HG03442 (cell line): ENCODE measurements at regions not wholly inside any gene's neighbourhood (a gene's known extent, or its start where the extent isn't known, plus 50 kb on each side); places are given as distances from the start of the nearest gene placed in this dataset.

ENCODE experiments used
- ATAC-seq: cut with Tn5 transposase; IDR thresholded peaks from one replicate; pipeline ENCODE4 v1.9.1; 2021; ENCODE audit warnings: mild to moderate bottlenecking, moderate library complexity; ENCODE audit not compliant: unreplicated experiment

DNA sequence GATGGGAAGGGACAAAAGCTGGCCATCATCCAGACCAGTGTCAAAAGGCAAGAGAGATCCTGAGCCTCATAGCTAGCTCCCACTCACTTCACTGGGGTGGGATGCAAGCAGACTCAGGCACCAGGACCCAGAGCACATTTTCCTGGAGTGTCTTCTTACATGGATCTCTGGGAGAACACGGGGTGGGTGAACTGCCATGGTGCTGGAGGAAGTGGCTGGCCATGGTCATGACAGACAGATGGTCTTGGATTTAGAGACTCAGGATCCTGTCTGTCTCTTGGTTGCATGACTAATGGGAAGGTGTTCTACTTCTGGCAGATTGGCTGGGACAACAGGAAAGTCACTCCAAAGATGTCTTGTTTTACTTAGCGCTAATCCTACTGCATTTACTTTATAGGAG, 311.5 kb downstream of the ATP23 start:
- no peak for ATAC-seq

DNA sequence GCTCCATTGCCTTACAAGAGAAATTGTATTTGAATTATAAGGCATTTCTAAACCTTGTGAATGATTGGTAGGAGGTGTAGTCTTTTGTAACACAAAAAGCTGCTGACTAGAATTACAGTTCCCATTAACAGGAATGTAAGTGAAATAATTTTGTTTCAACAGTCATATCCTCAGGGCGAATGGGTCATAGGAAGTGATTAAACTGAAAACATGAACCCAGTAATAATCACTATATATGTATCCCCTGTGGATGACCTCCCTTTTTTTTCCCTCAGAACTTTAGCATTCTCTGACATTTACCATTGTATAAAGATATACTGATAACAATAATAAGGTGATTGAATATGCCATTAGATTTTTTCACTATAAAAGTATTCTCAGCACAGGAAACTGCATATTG, 312.3 kb downstream of the ATP23 start:
- no peak for ATAC-seq

DNA sequence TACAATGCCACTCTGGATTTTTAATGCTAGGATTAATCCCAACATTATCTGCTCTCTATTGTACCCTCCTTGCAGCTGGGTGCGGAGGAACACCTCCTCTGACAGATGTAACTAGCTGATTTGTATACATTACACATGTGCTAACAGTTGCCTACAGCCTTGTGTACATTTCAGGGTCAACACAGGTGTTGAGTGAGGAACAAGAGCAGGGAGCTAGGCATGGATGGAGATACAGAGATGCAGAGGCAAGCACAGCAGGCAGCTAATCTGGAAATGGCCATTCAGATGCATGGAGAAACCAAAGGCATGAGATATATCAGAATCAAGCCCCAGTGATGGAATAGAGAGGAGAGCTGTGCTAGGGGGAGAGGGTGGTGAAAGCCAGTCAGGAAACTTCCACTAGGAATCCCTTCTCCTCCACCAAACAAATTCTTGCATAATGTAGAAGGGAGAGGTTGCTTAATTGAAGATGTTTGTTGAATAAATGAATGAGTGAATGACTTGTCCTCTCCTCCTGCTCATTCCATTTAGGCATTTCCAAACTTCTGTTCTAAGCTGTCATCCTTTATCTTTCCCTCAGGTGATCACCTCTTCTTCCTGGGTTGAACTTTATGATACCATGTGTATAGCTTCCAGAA, 313.2 kb downstream of the ATP23 start:
- ATAC-seq, result no peak

DNA sequence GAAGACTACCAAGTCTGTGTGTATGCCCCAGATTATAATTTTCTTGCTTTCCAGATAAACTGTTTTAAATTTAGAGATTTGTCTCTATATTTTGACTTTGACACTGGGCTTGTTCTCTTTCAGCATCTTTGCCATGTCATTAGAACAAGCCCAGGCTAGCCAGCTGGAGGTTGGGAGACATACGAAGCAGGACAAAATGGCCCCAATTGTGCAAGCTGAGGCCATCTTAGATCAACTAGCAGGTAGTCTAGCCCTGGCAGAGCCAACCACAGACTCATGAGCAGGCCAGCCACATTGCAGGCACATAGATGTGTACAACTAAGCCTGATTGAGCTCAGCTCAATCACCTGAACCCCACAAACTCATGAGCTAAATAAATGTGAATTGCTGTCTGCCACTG, 321.4 kb downstream of the ATP23 start:
- ATAC-seq, result no peak

DNA sequence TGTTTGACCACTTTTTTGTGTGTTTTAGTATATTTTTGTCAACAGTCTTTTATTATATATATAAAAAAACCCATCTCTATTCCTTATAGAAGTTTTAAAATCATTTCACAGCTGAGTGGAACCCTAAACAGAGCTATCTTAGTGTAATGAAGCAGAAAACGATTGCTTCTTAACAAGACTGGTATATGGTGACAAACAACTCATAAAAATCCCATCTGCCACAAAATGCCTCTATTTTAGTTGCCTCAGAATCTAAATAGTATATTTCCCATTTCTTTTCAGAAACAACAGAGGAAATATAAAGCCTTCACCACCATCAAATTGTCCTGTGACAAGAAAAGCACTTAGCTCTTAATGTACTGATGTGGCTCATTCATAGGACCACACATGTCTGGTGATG, 322.4 kb downstream of the ATP23 start:
- no peak for ATAC-seq

GRCh38 chr12:58268069-58268468, 326.7 kb downstream of the ATP23 start:
- ATAC-seq, result no peak

DNA sequence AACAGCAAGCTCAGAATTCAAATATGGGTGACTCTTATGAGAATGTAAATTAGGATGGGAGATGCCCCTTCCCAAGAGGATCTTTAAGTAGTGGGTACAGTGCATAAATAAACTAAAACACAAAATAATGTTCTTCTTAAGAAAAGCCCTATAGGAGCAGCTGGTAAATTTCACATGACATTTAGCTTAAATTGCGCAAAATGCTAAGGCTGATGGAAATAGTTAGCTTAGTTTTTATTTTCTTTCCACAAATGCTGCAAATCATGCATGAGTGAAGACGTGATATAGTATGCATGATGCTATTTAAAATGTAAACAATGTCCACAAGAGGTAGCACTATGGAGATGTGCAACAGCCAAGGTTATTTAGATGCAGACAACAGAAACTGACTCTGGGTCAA, 328.1 kb downstream of the ATP23 start:
- no peak for ATAC-seq

DNA sequence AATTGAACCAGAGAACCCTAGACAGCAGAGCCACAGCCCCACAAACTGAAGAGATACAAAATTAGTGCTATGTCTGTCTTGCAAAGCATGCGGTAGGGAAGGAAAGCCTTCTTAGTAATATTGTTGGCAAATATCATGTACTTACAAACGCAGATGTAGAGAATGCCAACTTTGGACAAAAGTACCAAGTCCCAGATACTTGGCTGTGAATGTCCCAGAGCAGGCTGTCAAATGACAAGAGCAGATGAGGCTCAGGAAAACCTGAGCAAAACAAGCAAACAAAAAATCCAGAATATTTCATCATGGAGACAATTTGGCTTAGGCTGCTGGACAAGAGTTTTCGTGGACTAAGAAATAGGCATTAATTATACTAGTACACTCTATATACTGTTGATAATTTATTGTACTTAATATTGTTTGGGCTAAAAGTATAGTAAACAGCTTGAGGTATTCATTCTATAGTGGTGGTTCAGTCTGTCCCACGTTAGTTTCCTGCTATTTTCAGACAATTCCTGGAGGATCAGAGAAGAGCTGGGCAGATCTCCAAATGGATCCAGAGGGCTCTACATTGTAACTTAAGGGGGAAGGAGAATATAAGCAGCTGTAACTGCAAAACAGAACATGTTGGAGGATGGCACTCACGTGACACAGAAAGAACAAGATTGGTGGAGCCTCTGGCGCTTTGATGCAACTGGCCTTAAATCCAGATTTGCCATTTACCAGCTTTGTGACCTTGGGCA, 329.8 kb downstream of the ATP23 start:
- ATAC-seq, result no peak

- no peak for ATAC-seq
Measured at GRCh38 chr12:58272461-58272860, 331.1 kb downstream of the ATP23 start.

- no peak for ATAC-seq
Measured at GRCh38 chr12:58277231-58277630, 335.9 kb downstream of the ATP23 start.

DNA sequence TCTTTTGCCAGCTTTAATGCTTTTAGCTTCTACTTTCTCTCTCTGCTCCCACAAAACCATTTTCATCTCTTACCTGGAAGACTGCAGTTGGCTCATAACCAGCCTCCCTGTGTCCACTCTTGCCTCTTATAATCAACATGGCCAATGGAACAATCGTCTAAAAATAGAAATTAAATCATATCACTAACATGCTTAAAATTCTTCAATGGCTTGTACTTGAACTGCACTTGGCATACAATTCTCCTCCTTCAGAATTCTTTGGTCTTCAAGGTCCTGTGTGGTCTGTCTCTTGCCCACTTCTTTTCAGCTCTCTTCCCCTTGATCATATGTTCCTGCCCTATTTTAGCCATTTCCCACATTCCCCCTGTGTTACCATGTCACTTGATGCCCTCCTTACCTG, 342.2 kb downstream of the ATP23 start:
- no peak for ATAC-seq

DNA sequence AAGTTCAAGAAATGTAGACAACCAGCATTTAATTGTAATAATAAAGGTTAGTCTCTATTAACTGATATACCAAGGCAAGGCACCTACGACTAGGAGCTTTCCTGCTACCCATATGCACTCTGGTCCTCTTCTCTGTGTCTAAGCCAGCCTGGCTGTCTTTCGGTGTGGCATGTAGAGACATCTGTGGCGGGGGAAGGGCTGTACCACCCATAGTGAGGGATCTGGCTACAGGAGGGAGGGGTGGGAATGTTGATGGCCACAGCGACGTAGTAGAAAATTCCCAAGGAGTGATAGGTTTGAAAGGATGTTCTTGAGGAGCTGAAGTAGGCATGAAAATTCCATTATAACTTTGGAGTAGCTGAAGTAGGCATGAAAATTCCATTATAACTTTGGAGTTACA, 344.2 kb downstream of the ATP23 start:
- no peak for ATAC-seq

- ATAC-seq, result no peak
Measured at GRCh38 chr12:58286353-58286752, 345.0 kb downstream of the ATP23 start.

DNA sequence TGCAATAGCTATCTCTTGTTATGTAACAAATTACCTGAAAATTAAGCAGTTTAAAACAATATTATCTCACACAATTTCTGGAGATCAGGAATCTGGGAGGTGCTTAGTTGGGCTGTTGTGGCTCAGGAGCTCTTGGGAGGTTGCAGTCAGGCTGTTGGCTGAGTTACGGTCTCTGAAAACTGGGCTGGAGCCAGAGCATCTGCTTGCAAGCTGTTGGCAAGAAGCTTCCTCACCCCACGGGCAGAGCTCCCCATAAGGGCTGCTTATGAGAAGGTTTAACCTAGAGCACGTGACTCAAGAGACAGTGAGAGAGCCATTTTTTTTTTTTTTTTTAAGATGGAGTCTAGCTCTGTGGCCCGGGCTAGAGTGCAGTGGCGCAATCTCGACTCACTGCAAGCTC, 346.8 kb downstream of the ATP23 start:
- ATAC-seq, result no peak

DNA sequence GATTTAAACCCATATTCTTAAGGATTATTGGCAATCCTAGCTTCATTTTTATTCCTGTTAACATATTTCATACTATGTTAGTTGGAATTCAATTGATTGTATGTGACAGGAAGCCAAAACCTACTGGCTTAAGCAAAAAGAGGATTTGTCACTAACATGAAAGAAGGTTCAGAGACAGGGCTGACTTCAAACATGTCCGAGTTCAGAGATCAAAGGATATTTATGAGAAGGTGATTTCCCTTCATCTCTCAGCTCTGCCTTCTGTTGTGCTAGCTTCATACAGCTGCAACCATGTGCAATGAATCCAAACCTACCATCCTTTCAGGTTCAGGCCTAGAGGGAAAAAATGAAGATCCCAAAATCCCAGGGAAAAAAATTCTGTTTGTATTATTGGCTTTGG, 349.7 kb downstream of the ATP23 start:
- ATAC-seq, result peak; percentile 93

DNA sequence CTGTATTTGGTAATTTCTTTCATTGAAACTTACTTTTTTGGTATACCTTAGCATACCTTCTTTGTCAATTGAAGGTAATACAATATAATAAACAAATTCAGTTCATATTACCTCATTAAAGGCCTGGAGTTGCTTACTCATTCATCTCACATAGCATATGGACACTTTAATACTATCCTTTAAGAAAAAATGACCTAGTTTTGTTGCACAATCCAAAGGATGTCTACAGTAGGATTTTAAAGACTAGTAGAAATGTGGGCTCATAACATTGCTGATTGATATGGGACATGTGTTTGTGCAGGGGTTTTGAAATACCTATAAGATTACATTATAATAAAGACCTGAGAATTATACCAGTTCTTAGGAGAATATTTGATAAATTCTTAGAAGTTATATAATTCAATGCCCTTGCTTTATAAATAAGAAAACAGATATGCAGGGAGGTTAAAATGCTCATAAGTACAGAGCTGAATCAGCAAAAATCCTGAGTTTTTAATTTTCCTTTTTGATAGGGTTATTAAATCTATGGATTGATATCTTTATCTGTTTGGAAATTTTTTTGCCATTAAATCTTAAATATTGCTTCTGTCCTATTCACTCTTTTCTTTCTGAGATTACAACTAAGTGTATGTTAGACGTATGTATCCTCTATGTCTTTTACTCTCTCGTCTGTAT, 352.1 kb downstream of the ATP23 start:
- no peak for ATAC-seq

DNA sequence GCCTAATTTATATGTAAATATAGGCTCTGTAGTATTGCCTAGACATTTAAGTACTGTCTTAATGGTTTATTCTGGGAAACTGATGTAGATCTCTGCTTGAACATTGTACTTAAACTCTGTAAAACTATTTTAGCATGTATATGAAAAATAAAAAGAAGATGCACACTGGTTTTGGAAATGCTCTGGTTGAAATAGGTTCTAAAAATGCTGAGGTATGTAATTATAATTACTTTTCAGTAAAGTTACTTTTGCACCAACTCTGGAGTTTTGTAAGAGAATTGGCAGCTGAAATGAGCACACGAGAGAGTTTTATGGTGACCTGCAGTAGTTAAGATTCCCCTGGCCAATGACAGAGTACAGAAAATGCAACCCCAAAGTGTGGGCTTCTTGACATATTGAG, 353.9 kb downstream of the ATP23 start:
- no peak for ATAC-seq

DNA sequence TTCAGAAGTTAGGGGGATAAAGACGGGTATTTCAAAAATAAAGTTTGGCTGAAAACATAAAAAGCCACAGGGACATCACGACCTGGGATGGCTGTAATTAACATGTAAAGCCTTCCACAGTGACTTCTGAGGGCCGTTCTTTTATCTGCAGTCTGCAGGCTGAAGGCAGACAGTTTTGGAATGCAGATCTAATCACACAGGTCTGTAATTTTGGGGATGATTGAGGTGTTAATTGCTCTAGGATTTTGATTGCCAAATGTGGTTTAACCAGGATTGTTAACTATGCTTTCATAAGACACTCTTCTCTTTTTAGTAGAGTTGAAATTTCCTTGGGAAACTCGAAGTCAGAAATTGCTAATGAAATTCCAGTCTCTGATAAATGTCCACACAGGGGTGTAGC, 355.5 kb downstream of the ATP23 start:
- no peak for ATAC-seq

GRCh38 chr12:58298803-58299202, 357.4 kb downstream of the ATP23 start:
- no peak for ATAC-seq

GRCh38 chr12:58299371-58299770, 358.0 kb downstream of the ATP23 start:
- ATAC-seq, result no peak

DNA sequence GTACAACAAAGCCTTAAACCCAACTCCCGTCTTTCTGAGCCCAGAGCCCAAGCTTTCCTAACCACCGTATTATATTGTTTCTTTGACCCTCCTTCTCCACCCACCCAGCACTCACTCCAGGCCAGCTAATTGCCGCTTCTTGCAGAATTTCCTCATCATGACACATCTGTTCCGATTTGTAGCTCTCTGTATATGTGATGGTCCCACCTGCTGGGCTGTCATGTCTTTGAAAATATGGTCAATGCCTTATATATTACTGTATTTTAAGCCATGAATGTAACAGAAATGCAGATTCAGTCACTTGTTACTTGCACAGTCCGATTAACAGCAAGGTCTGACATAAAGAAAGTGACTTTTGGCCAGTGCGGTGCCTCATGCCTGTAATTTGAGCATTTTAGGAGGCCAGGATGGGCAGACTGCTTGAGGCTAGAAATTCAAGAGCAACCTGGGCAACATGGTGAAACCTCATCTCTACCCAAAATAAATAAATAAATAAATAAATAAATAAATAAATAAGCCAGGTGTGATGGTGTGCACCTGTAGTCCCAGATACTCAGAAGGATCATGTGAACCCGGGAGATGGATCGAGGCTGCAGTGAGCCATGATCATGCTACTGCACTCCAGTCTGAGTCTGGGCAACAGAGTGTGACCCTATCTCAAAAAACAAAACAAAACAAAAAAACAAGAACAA, 359.8 kb downstream of the ATP23 start:
- no peak for ATAC-seq

DNA sequence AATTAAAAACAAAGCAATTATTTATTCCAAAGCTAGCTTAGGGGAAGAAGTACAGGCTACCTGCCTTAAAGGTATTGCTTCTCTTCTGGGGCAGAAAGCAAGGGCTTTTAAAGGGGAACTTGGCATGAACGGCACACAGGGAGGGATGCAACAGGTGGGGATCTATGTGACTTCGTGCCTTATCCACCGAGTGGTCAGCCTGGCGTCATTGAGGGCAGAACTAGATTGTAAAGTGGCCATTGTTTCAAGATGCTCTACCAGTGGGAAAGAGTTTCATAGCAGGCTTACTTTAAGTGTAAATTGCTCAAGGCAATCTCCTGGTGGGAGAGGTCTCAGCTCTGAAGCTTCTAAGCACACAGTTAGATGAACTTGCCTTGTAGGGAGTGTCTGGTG, 360.4 kb downstream of the ATP23 start:
- ATAC-seq, result no peak
